Activated CD8-positive, alpha-beta T cell treated with anti-CD3 and anti-CD28 coated beads for 36 hours (primary cell): ENCODE measurements at regions not wholly inside any gene's neighbourhood (a gene's known extent, or its start where the extent isn't known, plus 50 kb on each side); places are given as distances from the start of the nearest gene placed in this dataset.

ENCODE experiments used
- ATAC-seq: fragments of 200-7000 bp; cut with Tn5 transposase; one replicate; pipeline ENCODE4 v1.10.0; 2021; ENCODE audit warnings: mild to moderate bottlenecking, moderate library complexity
- CTCF ChIA-PET: fragments of 350-600 bp; sonication (Branson Sonifier 250); formaldehyde crosslinking; loops from one replicate; lab custom pipeline; 2021; ENCODE audit warnings: antibody characterized with exemption; lab: Charles Lee
- POLR2A ChIA-PET: fragments of 350-600 bp; sonication (Branson Sonifier 250); formaldehyde crosslinking; loops from one replicate; lab custom pipeline; 2021; ENCODE audit warnings: antibody characterized with exemption; lab: Charles Lee
- DNase-seq: peaks from one replicate; pipeline ENCODE4 v3.0.0-alpha.2; 2020
- H3K27ac Mint-ChIP-seq: one replicate; pipeline ENCODE4 v1.8.0; 2021; ENCODE audit warnings: mild to moderate bottlenecking, mixed read lengths
- H3K27me3 Mint-ChIP-seq: one replicate; pipeline ENCODE4 v1.8.0; 2021; ENCODE audit warnings: mixed read lengths
- H3K36me3 Mint-ChIP-seq: one replicate; pipeline ENCODE4 v1.8.0; 2021; ENCODE audit warnings: low read depth, mixed read lengths
- H3K4me1 Mint-ChIP-seq: one replicate; pipeline ENCODE4 v1.8.0; 2021; ENCODE audit warnings: low read depth, mixed read lengths
- H3K4me3 Mint-ChIP-seq: one replicate; pipeline ENCODE4 v1.8.0; 2021; ENCODE audit warnings: mild to moderate bottlenecking, moderate library complexity, mixed read lengths
- H3K9me3 Mint-ChIP-seq: one replicate; pipeline ENCODE4 v1.8.0; 2021; ENCODE audit warnings: mixed read lengths
- intact Hi-C: fragments of 100-400 bp; cut with micrococcal nuclease; formaldehyde crosslinking; loops from one replicate; pipeline ENCODE4 v1.10.0; 2022
- TF ChIP-seq, protein P1 (sequence below): fragments of 200-600 bp; IDR thresholded peaks from one replicate; pipeline ENCODE4 v1.8.0; 2022; ENCODE audit warnings: antibody characterized with exemption, mild to moderate bottlenecking

DNA sequence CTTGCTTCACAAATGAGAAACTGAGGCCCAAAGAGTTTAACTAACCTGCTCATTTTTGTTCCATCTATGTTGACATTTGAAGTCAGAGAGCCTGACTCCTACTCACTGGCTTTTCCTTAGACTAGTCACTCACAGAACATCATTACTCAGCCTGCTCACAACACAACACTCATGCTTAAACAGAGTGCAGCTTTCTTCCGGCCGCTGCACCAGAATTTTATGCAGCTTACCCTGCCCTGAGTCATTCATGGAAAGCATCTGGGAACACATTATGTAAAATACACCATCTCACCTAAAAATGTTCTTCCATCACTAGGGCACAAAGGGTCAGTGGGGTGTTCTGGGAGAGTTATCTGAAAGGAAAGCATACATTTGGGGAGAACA is 303.4 kb downstream of the SPRY2 start:
- Mint-ChIP-seq H3K4me1 (no peaks in the 10 kb centered on the region), H3K9me3 (no peaks in the 10 kb centered on the region), H3K27ac (no peak overlapping the region), H3K4me3 (no peak overlapping the region), H3K27me3 (no peaks in the 10 kb centered on the region), H3K36me3 (no peaks in the 10 kb centered on the region)
- DNase-seq (no peak), ATAC-seq (no peak)
- TF ChIP-seq, protein P1, sequence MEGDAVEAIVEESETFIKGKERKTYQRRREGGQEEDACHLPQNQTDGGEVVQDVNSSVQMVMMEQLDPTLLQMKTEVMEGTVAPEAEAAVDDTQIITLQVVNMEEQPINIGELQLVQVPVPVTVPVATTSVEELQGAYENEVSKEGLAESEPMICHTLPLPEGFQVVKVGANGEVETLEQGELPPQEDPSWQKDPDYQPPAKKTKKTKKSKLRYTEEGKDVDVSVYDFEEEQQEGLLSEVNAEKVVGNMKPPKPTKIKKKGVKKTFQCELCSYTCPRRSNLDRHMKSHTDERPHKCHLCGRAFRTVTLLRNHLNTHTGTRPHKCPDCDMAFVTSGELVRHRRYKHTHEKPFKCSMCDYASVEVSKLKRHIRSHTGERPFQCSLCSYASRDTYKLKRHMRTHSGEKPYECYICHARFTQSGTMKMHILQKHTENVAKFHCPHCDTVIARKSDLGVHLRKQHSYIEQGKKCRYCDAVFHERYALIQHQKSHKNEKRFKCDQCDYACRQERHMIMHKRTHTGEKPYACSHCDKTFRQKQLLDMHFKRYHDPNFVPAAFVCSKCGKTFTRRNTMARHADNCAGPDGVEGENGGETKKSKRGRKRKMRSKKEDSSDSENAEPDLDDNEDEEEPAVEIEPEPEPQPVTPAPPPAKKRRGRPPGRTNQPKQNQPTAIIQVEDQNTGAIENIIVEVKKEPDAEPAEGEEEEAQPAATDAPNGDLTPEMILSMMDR: no peak
- intact Hi-C loops: no loop called here
- POLR2A ChIA-PET: no interaction called here
- CTCF ChIA-PET: no interaction called here

DNA sequence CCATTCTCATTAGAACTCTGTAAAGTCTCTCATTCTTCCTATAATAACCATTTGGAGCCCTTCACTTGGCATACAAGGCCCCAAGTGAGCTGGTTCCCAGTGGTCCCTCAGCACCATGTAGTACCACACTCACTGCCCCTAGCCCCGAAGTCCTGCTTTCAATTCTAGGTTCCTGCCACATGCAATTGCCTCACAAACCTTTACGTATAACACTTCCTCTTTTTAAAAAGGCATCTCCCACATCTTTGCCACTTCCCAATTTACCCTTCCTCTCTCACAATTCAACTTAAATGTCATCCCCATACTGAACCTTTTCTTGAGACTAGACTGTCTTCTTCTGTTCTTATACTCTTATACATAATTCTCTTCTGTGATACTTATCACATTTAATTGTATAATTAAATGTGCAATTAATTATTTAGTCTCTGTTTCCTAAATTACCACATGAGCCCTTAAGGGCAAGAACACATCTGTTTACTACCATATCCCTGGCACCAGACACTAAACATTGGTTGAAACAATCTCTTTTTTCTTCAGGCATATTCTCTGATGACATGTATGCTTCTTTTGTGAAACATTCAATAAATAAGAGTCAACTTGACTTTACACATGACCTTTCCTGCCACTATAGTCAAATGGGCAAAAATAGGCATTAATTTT is 304.0 kb downstream of the SPRY2 start:
- POLR2A ChIA-PET: no interaction called here
- no peak for ATAC-seq
- no peaks in the 10 kb centered on the region for H3K27me3 Mint-ChIP-seq
- intact Hi-C loops: no loop called here
- no peak overlapping the region for H3K27ac Mint-ChIP-seq
- no peak overlapping the region for H3K4me3 Mint-ChIP-seq
- TF ChIP-seq, protein P1: no peak
- no peaks in the 10 kb centered on the region for H3K4me1 Mint-ChIP-seq
- H3K9me3 Mint-ChIP-seq: no peaks in the 10 kb centered on the region
- CTCF ChIA-PET: no interaction called here
- no peak for DNase-seq
- no peaks in the 10 kb centered on the region for H3K36me3 Mint-ChIP-seq

DNA sequence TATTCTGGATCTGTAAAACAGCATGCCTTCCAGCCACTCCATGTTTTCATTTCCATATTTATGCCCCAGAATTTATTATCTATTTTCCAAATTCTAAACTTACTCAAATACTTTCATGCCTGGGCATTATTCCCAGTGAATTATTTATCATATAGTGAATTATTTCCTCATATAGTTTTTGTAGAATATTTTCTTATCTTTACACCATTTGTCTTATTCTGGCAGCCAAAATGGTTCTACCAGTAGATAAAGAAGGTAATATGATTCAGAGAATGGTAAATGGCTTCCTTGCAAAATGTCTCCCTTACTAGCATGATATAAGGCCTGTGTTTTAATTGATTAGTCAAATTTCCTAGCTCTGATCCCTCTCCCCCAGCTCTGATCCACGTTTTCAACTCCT is 305.8 kb downstream of the SPRY2 start:
- ChIA-PET POLR2A (no interaction called here), CTCF (no interaction called here)
- no peaks in the 10 kb centered on the region for H3K27me3 Mint-ChIP-seq
- intact Hi-C loops: no loop called here
- TF ChIP-seq, protein P1: no peak
- DNase-seq (no peak), ATAC-seq (no peak)
- no peak overlapping the region for H3K4me3 Mint-ChIP-seq
- no peak overlapping the region for H3K27ac Mint-ChIP-seq
- no peaks in the 10 kb centered on the region for H3K9me3 Mint-ChIP-seq
- no peaks in the 10 kb centered on the region for H3K36me3 Mint-ChIP-seq
- no peaks in the 10 kb centered on the region for H3K4me1 Mint-ChIP-seq

DNA sequence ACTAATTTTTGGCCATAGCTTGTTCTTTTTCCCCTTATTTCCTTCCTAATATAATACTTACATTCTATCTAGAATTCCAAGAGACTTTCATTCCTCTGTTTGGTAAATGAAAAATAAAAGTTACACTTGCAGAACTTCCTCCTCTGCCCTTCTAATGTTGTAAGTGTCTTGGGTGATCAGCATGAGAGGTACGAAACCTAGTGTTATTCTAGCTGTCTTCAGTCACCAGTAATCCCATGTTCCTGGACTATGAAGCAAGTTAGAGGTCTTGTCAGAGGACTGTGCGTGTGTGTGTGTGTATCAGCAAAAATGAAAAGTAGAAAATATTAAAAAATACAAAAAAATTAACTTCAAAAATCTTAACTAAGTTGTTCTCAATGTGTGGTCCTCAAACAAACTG is 307.0 kb downstream of the SPRY2 start:
- Mint-ChIP-seq H3K9me3 (no peaks in the 10 kb centered on the region), H3K27ac (no peak overlapping the region), H3K36me3 (no peaks in the 10 kb centered on the region), H3K4me1 (no peaks in the 10 kb centered on the region), H3K27me3 (no peaks in the 10 kb centered on the region), H3K4me3 (no peak overlapping the region)
- CTCF ChIA-PET: no interaction called here
- TF ChIP-seq, protein P1: no peak
- no peak for DNase-seq
- POLR2A ChIA-PET: no interaction called here
- intact Hi-C loops: no loop called here
- no peak for ATAC-seq

DNA sequence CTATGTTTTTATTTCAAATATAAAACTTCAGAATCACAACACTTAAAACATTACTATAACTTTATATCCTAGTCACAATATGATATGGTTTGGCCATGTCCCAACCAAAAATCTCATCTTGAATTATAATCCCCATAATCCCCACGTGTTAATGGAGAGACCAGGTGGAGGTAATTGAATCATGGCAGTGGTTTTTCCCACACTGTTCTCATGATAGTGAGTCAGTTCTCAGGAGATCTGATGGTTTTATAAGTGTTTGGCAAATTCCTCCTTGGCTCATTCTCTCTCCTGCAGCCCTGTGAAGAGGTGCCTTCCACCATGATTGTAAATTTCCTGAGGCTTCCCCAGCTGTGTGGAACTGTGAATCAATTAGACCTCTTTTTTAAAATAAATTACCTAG is 307.6 kb downstream of the SPRY2 start:
- Mint-ChIP-seq H3K4me3 (no peak overlapping the region), H3K9me3 (no peaks in the 10 kb centered on the region), H3K4me1 (no peaks in the 10 kb centered on the region), H3K36me3 (no peaks in the 10 kb centered on the region), H3K27me3 (no peaks in the 10 kb centered on the region), H3K27ac (no peak overlapping the region)
- intact Hi-C loops: no loop called here
- ChIA-PET CTCF (no interaction called here), POLR2A (no interaction called here)
- TF ChIP-seq, protein P1: no peak
- ATAC-seq (no peak), DNase-seq (no peak)
